ENCODE measurements at regions not wholly inside any gene's neighbourhood (a gene's known extent, or its start where the extent isn't known, plus 50 kb on each side); places are given as distances from the start of the nearest gene placed in this dataset.

DNA sequence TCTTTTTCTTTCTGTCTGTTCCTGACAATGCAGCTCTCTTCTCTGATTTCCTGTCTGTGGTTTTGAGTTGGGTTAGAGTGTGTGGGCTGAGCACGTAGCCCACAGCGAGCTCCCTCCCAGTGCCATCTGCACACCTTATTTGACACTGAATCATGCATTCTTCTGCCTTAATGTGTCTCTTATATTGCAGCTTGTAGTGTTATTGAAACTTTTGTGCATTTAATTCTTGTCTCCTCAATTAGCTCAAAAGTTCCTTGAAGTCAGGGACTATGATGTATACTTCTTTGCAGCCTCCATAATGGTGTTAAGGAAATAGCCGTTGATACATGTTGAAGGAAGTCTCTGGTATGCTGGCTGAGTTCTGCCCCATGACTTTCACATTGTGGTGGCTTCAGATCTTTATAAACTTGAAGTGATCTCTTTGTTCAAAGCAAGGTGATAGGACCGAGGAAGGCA lies 576.2 kb upstream of the CLINT1 start:
- DNase-seq: peak; percentile 24

DNA sequence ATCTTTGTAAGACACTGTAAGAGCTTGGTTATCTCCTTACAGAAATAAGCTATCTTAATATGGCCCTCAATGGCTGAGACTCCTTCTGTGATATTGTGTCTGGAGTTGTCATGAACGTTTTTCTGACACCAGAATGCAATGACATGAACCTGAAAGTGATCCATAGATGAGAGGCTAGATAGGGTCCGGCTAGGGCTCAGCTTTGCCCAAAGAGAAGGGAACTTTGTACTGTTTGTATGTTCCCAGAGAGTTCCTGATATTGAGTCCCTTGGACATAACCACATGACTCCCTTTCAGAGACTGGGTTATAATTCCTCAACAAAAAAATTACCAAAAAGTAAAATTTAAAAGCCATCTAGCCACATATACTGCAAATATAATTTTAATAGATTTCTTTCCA lies 575.8 kb upstream of the CLINT1 start:
- DNase-seq: no peak

DNA sequence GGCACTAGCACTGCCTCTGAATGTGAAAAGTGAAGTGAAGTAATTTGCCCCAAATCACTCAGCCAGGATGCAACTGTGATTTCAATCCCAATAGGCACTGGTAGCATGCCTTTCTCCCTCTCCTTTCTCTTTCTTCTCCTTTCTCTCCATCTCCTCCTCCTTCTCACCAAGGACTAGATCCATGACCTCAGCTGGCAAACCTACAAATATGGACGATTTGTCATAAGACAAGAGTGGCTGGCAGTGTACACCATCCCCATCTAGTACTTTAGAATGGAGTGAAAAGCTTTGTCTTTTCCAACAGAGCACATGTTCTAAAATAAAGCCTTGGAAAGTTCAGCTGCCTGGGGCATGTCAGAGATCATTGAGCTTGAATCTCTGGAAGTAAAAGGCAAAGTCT lies 574.7 kb upstream of the CLINT1 start:
- no peak for DNase-seq

DNA sequence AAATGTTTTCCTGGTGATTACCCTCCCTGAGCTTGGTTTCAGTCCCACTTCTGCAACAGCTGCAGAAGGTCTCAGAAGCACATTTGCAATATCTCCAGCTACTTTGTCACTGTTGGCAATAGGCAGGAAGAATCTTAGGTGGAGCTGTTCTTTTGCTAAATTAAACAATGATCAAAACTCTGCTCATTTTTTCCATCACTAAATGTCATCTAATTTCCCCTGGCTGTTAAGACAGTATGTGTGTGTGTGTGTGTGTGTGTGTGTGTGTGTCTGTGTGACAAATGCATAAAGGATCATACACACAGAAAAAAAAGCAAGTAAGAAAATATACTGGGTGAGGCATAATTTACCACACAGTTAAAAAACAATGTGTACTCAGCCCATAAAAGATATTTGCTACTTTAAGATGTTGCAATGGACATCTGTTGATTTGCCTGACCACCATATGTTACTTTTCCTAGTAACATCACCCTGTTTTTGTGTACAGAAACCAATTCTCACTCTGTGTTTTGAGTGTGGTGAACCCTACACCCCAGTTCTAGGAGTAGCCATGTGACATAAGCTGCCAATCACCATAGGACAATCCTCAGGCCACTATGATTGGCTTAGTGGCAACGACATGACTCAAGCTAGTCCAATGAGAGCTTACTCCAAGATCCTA lies 572.6 kb upstream of the CLINT1 start:
- DNase-seq: no peak

DNA sequence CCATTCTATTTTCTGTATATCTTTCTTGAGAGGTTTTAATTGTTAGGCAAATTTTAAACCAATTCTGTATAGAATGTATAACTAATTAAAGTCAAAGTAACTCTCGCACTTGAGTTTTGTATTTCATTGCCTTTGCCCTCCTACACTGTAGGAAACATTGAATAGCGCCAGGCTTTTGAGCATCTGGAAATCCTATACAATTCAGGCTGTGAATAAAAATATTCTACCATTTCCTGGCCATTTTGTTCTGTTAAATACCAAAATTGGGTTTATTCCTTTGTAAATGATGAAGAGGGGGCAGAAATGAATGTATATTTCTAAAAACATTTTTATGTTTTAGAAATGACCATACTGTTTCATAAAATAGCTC lies 571.8 kb upstream of the CLINT1 start:
- no peak for DNase-seq

DNA sequence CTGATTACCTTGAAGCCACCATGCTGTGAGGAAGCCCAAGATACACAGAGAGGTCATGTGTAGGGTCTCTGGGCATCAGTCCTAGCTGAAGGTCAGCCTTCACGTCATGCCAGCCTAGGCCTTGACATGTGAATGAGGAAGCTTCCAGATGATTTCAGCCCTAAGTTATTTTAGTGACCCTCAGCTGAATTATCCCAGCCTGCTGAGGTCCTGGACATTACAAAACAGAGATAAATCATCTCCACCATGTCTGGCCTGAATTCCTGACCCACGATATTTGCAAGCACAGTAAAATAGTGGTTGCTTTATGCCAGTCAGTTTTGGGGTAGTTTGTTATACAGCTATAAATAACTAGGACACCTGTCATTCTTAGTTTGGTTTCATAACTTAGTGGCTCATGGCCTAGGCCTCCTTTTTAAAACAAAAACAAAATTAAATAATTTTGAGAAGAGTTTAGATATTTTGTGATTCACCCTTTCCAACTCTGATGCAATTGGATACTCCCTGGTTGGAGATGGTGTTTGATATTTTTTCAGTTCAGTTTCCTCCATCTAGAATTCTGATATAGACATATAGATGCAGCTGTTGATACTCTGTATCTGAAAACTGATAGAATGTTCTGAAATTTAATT lies 571.3 kb upstream of the CLINT1 start:
- no peak for DNase-seq

DNA sequence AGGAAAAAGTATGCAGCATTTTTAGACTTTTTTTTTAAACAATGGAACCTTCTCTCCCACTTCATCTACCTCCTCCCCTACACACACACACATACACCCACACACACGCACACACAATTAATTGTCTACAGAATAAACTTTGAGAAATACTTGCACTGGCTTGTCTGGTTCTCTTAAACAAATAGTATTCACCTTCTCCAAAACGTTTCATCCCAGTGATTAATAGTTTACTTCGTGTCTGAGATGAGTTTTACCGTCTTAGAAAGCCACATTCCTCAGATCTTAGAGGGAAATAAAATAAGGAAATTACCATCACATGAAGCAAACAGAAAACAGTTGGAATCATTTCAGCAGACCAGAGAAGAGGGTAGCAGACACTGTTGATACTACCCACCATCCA lies 570.6 kb upstream of the CLINT1 start:
- no peak for DNase-seq

DNA sequence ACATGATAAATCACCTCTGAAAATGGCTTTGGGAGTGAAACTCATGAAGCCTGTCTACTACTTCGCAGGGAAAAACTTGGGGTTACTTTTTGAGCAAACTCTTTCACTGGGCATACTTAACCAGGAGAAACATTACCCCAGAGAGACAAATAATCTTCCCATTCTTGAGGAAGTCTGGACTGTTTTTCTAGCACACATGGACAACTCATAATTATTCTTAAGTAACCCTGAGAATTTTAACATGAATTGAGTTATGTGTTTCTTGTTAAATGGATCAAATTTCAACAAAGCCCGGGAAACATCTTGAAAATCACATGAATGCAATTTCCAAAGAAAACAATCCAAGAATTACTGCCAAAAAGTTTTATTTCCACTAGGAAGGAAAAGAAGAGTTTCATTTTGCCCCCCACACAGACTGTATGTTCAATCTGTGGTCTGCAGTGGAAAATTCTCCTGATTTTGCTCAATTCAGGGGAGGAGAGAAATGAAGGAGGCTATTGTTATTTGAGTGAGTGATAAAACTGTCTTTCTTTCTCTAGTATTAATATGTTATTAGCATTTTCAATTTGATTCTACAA lies 564.8 kb upstream of the CLINT1 start:
- DNase-seq: no peak

DNA sequence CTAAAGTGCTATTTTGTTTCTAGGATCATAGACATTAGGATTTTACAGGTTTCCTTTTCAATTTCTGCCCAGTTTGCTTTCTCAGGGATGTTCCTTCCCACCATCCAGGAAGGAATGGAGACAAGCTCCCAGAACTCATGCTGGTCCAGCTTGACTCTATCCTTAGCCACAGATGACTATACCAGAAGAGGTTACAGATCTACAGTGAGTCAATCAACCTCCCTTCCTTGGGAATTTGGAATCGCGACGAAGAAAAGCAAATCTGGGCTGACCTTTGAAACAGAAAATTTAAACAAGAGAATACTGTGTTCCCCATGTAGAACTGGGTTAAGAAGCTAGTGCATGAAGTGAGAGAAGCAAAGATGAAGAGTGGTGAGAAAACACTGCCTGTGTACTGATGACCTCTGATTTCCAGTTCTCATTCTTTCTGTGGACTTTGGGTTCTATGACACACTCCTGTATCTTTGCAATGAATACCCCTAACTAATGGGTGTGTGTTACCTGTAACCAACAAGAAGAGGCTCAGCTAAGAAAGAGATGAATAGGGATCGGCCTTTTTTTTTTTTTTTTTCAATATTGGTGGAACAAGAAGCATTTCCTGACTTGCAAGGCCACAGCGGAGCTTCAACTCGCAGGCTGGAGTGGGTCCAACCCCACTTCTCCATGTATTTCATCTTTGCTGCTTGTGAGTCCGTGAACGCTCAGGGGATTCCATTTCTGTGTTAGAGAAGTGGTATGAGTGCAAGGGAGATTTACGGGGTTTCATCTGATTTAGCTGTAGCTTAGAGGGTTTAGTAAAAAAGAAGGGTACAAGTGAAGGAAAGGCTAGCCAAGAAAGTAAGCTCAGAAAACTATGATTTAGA lies 563.9 kb upstream of the CLINT1 start:
- no peak for DNase-seq

DNA sequence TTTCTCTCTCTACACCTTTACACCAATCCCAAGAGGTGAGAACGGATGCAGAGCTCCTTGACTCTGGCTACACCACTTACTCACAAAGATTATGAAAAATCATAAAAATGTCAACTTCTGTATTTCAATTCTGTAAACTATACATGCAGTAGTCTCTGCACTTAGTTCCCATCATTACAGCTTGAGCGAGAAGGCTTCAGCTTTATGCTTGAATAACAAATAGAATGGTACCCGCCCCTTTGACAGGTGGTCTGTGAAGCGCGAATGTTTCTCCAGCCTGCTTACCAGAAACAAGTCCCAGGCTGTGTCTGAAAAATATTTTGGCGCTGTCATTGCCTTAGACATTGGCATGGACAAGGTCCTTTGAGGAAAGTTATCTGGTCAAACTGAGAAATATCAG lies 562.4 kb upstream of the CLINT1 start:
- DNase-seq: no peak

DNA sequence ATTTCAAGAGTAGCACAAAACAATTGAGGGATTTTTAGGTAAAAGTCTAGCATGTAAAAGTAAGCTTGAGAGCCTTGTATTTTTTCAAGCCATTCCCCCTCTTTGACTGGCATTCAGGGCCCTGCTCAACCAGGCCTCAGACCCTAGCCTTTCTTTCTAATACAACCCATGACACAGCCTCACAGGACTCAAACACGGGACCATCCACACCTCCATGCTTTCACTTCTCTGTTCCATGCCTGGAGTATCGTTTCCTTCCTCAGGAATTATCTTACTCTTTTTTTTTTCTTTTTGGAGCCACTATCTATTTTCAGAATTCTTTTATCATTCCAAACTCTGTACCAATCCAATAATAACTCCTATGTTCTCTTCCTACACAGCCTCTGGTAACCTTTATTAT lies 560.2 kb upstream of the CLINT1 start:
- DNase-seq: no peak

DNA sequence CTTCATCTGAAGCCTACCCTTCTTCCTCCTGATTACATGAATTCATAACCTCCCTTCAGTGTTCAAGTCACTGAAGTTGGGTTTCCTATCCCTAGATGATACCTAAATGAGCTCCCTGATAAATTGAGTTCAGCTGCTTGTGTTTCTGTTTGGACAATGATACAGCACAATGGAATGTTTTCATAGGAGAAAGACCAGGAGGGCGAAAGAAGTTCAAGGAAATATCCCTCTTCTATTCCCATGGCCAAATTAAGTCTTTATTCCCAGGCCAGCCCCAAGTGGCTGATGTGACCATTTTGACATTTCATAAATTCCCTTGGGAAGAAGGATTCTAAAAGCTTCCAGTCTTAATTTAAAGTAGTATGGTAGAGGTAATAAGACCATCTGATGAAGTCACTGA lies 555.8 kb upstream of the CLINT1 start:
- no peak for DNase-seq

DNA sequence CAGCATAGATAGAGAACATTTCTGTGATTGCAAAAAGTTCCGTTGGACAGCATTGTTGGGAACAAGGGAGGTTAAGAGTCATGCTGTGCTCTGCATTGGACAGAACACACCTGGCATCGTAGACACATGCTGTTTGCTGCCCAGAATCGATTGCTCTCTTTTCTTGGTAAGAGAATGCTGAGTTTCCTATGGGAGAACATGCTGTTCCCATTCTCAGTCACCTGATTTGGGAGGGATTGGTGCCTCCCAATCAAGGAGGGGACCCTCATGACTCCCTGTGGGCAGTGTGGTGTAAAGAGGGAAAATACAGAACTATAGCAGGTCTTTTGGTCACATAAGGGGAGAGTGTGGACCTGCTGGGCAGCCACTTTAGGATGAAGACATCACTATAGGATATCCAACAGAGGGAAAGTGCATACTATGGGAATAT lies 555.4 kb upstream of the CLINT1 start:
- no peak for DNase-seq

DNA sequence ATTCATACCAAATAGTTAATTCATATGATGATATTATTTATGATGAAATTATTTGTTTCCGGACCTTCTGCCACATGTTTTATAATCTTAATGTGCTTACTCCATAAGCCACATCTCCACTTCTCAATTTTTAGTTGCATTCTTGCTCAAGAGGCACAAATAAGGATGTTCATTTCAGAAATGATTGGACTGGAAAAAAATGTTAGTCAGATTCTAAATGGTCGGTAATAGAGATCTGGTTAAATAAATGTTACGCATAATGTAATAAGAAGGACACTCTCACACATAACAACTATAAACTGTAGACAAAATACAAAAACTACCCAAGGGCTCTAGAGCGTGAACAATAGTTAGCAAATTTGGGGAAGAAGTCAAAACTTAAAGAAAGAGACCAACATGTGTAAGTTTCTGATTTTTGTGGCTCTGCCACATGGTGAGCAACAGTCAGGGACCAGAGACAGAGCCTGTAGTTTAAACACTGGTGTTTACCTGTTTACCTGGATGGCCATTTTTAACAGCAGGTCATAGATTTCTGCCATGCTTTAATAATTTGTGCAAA lies 554.3 kb upstream of the CLINT1 start:
- no peak for DNase-seq

DNA sequence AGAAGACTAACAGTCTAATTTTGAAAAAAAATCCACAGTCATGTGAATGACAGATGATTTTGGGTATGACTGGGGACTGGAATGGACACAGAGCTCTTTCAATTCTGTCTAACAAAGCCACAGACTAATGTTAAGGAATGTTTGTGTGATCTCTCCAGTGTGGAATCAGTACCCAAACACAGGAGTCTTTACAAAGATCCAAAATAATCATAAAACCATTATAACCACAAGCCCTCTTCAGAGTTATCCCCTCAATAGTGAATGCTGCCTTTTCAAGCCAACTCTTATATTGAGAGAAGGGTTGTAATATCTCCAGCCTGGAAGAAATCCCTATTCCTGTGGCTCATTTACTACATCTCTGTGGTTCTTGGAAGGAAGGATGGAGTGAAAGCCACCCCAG lies 552.0 kb upstream of the CLINT1 start:
- DNase-seq: no peak

DNA sequence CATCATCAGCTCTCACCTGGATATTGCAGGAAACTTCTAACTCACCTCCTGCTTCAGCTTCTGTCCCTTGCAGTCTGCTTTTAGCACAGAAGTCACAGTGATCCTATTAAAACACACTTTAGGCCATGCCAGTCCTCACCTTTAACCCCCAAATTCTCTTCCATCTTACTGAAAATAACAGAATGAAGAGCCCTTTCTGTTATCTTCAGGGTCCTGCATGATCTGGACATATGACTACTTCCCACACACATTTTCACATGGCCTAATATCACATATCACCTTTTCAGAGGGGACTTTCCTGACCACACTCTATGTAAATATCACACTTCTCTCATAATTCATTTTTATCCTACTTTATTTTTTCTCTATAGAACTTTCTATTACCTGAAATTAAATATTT lies 550.6 kb upstream of the CLINT1 start:
- no peak for DNase-seq

DNA sequence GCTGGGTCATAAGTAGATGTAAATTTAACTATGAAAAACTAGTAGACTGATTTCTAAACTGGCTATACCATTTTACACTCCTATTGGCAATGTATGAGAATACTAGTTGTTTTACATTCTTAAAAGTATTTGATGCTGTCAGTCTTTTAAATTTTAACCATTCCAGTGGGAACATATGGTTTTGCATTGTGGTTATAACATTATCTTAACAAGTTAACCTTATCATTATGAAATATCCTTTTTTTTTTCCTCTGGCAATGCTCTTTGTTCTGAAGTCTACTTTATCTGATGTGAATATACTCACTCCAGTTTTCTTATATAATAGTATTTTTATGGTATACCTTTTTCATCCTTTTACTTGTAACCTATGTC lies 548.9 kb upstream of the CLINT1 start:
- DNase-seq: no peak

DNA sequence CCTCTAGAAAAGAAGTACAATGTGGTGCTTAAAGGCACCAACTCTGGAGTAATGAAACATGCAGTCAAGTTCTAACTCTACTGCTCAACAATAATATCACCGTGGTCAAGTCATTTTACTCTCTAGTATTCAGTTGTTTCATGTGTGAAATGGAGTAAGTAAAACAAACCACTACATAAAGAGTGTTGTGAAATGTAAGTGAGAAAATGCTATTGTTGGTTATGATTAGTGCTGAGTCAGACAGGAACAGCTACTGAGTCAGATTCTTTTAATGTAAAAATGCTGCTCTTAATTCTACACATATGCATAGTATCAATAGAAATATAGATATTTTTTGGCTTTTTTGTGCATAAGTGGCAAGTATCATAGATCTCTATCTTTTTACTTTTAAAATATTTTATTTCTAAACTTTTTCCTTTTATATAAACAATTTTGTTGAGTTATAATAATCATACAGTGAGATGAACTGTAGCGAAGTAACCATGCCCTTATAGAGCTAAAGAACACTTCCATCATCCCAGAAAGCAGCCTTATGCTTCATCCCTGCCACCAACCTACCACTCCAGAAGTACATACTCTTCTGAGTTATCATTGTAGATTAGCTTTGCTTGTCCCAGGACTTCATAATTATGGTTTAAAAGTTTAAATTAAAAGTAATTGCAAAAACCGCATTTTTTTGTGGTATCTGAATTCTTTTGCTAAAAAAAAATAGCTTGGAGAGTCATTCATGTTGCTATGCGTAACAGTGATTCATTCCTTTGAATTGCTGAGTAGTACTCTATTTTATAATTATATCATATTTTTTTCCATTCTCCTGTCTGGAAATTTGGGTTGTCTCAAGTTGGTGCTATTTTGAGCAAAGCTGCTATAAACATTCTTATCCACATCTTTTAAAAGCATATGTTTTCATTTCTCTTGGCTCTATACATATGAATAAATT lies 548.2 kb upstream of the CLINT1 start:
- no peak for DNase-seq

DNA sequence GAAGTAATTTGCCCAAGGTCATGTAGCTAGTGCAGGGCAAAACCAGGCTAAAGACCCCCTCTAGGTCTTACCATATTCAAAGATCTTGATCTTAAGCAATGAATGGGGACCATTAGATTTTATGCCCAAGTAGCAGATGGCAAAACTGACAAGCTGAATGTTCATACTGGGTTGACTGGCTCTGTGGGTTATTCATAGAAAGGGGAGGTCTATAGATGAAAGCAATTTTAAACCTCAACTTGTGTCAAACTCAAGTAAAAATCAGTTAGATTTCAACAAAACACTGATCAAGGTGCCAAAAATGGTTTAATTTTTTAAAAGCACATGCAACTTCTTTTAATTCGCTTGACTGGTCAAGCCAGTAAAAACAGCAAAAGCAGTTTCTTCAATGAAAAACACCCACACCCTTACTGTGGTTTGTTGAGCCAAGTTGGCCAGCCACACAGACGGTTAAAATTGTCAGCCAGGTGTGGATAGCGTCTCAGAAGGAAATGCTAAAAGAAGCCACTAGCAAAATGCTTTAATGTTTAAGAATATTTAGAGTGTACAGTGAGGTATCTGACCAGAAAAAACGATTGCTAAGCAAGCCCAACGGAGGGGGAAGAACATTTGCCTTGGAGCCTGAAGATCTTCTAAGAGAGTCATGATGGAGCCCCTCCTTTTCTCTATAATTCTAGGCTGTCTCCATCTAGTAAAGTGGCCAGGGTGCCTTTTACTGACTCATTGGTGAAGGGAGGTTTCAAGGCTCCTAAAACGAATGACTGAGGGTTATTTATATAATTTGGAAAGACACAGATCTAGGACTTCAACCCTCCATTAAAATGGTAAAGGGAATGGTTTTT lies 539.6 kb upstream of the CLINT1 start:
- no peak for DNase-seq

DNA sequence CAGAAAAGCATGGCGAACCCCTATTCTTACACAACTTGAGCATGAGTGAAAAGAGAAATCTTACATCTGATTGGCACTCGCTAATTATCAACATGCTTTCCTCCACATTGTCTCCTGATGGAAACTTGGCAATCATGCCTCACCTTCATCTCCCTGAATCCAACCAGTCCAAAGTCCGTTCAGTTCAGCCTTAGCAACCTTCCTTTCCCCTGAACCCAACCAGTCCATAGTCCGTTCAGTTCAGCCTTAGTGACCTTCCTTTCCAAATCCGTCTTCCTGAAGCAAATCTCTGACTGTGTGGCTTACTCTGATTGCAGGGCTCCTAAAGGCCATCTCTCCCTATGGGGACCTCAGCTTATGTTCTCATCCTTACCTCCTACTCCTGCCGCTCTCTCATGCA lies 538.3 kb upstream of the CLINT1 start:
- DNase-seq: no peak

DNA sequence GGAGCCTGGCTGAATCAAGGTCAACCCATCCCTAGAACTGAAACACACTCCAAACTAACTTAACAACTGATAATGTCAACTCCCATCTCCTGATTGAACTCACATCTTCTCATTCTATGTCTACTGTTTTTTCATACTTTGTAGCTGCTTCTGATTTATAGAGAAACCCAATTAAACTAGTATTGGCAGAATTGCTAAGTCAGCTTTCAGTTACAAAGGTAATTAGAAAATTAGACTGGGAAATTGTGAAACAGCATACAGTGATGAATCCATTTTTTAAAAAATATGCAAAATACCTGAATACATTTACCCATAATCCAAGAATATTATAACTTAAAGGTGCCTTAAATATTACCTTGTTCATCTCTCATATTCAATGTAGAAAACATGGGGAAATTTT lies 535.2 kb upstream of the CLINT1 start:
- no peak for DNase-seq
